Nephron (organoid): ENCODE measurements at regions not wholly inside any gene's neighbourhood (a gene's known extent, or its start where the extent isn't known, plus 50 kb on each side); places are given as distances from the start of the nearest gene placed in this dataset.

Experiments used
- H3K27ac Mint-ChIP-seq, 3 experiments: 2 replicates each; pipeline ENCODE4 v1.8.0; 2020; ENCODE audit warnings: mixed read lengths in 3 of 3, mild to moderate bottlenecking in 2 of 3, moderate library complexity in 1 of 3
- H3K27me3 Mint-ChIP-seq: 2 replicates; pipeline ENCODE4 v1.8.0; 2021; ENCODE audit warnings: low read depth, mild to moderate bottlenecking, moderate library complexity, mixed read lengths
- H3K36me3 Mint-ChIP-seq: 2 replicates; pipeline ENCODE4 v1.8.0; 2020; ENCODE audit warnings: low read depth, mixed read lengths
- H3K4me1 Mint-ChIP-seq: 2 replicates; pipeline ENCODE4 v1.8.0; 2020; ENCODE audit warnings: mixed read lengths
- H3K4me3 Mint-ChIP-seq, 3 experiments: 2 replicates each; pipeline ENCODE4 v1.8.0; 2020; ENCODE audit warnings: mild to moderate bottlenecking in 3 of 3, mixed read lengths in 3 of 3, moderate library complexity in 2 of 3
- H3K9me3 Mint-ChIP-seq: 2 replicates; pipeline ENCODE4 v1.8.0; 2020; ENCODE audit warnings: mixed read lengths
- TF ChIP-seq, protein P1 (sequence below), 3 experiments: fragments of 200-600 bp; sonication (generic); IDR thresholded peaks; one replicate each; pipeline ENCODE4 v1.5.0; 2021; ENCODE audit warnings: antibody characterized with exemption in 3 of 3; ENCODE audit not compliant: unreplicated experiment in 3 of 3

DNA sequence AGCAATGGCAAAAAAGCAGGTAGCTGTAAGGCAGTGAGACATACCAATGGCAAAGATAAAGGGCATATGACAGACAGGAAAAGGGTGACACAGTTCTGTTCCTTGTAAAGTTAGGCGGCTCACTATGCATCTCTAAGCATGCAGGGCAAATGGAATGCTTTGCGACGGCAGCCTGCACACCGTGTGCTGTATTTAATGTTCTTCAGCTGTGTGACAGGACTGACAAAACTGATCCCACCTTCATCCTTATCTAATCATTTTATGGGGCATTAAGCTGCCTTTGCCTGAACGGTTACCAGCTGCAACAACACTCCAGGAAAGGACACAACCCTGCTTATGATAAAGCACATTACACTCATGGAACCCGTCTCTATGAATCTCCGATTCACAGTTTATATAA, 80.5 kb upstream of the VAV3 start:
- H3K9me3 Mint-ChIP-seq, result no peaks in the 10 kb centered on the region
- TF ChIP-seq, protein P1, sequence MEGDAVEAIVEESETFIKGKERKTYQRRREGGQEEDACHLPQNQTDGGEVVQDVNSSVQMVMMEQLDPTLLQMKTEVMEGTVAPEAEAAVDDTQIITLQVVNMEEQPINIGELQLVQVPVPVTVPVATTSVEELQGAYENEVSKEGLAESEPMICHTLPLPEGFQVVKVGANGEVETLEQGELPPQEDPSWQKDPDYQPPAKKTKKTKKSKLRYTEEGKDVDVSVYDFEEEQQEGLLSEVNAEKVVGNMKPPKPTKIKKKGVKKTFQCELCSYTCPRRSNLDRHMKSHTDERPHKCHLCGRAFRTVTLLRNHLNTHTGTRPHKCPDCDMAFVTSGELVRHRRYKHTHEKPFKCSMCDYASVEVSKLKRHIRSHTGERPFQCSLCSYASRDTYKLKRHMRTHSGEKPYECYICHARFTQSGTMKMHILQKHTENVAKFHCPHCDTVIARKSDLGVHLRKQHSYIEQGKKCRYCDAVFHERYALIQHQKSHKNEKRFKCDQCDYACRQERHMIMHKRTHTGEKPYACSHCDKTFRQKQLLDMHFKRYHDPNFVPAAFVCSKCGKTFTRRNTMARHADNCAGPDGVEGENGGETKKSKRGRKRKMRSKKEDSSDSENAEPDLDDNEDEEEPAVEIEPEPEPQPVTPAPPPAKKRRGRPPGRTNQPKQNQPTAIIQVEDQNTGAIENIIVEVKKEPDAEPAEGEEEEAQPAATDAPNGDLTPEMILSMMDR (IDR thresholded peaks at IDR 0.05; ENCODE audit: unreplicated experiment in 3 of 3), result no peak
- H3K4me3 Mint-ChIP-seq, result no peak overlapping the region
- H3K4me1 Mint-ChIP-seq, result peaks cover 49% of the 10 kb centered on the region
- peaks cover 11% of the 10 kb centered on the region for H3K27me3 Mint-ChIP-seq
- H3K27ac Mint-ChIP-seq, result peak overlapping the region in 1 of 3 experiments; percentile 75
- no peaks in the 10 kb centered on the region for H3K36me3 Mint-ChIP-seq

DNA sequence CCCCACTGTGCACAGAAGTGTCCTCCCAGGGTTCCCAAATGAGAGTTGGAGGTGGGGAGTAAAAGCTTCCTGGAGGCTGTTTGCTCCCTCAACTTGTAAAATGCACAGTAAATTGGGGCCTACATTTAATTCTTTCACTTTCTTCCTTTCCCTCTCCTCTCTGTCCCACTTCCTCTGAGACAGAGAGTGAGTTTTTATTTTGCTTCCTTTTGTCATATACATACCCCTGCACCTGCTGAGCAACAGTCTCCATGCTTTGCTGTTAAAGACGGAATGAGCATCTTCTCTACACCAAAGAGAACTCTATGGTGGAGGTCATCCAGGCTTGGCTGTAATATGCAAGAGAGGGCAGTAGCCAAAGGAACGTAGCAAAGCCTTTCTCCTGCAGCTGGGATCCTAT, 79.3 kb upstream of the VAV3 start:
- H3K36me3 Mint-ChIP-seq, result no peaks in the 10 kb centered on the region
- TF ChIP-seq, protein P1 (IDR thresholded peaks at IDR 0.05; ENCODE audit: unreplicated experiment in 3 of 3), result no peak
- peaks cover 11% of the 10 kb centered on the region for H3K27me3 Mint-ChIP-seq
- no peaks in the 10 kb centered on the region for H3K9me3 Mint-ChIP-seq
- peak overlapping the region in 1 of 3 experiments; percentile 2 for H3K4me3 Mint-ChIP-seq
- H3K4me1 Mint-ChIP-seq, result peaks cover 53% of the 10 kb centered on the region
- H3K27ac Mint-ChIP-seq, result peak overlapping the region; percentile 12 to 75 (median 73)

DNA sequence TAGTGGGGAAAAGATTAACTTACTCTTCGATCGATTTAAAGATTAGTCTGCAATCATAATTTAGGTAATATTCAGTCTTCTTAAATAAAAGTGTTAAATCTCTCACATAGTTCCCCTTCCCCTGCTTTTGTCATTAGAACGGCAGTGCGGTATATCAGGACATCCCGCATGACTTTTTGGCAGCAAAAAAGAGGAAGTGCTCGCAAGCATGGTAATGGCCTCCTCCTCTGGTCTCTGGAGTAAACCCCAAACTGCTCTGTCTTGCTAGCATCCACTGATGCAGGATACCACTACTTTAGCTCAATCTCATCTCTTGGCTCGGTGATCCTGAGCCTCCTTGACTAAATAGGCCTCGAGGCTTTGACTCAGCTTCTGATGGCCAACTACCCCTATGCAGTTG, 78.7 kb upstream of the VAV3 start:
- TF ChIP-seq, protein P1 (IDR thresholded peaks at IDR 0.05; ENCODE audit: unreplicated experiment in 3 of 3), result no peak
- peak overlapping the region in 1 of 3 experiments; percentile 75 for H3K27ac Mint-ChIP-seq
- H3K9me3 Mint-ChIP-seq, result no peaks in the 10 kb centered on the region
- no peaks in the 10 kb centered on the region for H3K36me3 Mint-ChIP-seq
- H3K4me3 Mint-ChIP-seq, result no peak overlapping the region
- H3K27me3 Mint-ChIP-seq, result peaks cover 11% of the 10 kb centered on the region
- peaks cover 58% of the 10 kb centered on the region for H3K4me1 Mint-ChIP-seq

DNA sequence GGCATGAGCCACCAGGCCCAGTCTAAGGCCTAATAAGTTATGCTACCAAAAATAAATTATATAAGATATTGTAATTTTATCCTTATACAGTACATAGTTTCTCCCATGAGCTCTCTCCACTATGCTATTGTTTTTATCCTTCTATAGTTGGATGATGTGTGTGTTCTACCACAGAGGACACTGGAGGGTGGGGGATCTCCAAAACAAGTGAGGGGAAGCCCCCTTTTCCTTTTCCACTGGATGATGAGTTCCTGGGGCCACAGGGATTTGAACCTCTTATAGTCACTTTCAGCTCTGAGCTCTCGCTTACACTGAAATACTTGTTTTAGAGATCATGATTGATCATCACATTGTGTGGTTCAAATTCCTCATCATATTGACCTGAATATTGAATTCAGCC, 77.6 kb upstream of the VAV3 start:
- Mint-ChIP-seq H3K27ac (no peak overlapping the region), H3K27me3 (peaks cover 11% of the 10 kb centered on the region)

DNA sequence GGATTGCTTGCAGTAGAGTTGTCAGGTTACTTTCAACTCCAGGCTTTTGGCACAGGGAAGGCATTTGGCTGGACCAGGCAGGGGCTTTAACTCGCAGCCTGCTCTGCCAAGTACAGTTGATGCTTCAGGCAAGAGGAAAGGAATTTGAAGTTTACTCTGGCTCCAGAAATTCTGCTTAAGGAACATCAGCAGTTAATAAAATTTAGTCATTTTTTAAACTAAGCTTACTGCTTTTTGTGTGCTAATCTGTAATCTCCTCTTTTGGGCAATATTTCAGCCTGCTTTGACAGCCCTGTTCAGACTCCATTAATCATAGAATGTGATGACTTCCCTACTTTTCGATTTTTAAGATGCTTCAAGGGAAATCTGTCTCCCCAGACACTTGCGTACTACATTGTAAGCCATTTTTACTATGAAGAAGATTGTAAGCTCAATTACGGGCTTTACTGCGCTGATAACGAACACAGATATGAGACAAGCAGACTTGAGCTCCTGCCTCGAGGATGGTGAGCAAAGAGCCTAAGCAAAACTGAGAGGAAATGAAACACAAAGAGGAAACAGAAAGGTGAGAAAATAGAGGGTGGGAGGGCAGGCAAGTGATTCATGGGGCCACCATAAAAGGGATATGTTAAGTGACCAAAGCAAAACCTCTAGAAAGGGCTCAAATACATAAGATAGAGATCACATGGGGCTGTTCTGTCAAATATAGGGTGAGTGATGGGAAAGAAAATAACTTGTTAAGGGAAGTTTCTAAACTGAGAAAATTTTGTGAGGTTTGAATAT, 76.6 kb upstream of the VAV3 start:
- TF ChIP-seq, protein P1 (IDR thresholded peaks at IDR 0.05; ENCODE audit: unreplicated experiment in 3 of 3), result no peak
- peak overlapping the region in 1 of 3 experiments; percentile 3 for H3K4me3 Mint-ChIP-seq
- H3K4me1 Mint-ChIP-seq, result peaks cover 64% of the 10 kb centered on the region
- H3K36me3 Mint-ChIP-seq, result no peaks in the 10 kb centered on the region
- H3K27me3 Mint-ChIP-seq, result peaks cover 5% of the 10 kb centered on the region
- H3K27ac Mint-ChIP-seq, result peak overlapping the region; percentile 12 to 79 (median 76)
- H3K9me3 Mint-ChIP-seq, result no peaks in the 10 kb centered on the region

More for the DNA sequence above, 77.6 kb upstream of the VAV3 start:
- no peaks in the 10 kb centered on the region for H3K36me3 Mint-ChIP-seq
- no peak overlapping the region for H3K4me3 Mint-ChIP-seq
- peaks cover 65% of the 10 kb centered on the region for H3K4me1 Mint-ChIP-seq
- TF ChIP-seq, protein P1 (IDR thresholded peaks at IDR 0.05; ENCODE audit: unreplicated experiment in 3 of 3), result no peak
- no peaks in the 10 kb centered on the region for H3K9me3 Mint-ChIP-seq
